Kidney glomerular epithelial cell (primary cell): ENCODE measurements at regions not wholly inside any gene's neighbourhood (a gene's known extent, or its start where the extent isn't known, plus 50 kb on each side); places are given as distances from the start of the nearest gene placed in this dataset.
"Not testable (repeated sequence)": the region's sequence is repeated elsewhere in the genome, so short reads cannot be mapped to it uniquely, and the experiment has no call there.

ENCODE experiments used
- DNase-seq: peaks from one replicate; lab custom pipeline; 2025; lab: John Stamatoyannopoulos, UW

DNA sequence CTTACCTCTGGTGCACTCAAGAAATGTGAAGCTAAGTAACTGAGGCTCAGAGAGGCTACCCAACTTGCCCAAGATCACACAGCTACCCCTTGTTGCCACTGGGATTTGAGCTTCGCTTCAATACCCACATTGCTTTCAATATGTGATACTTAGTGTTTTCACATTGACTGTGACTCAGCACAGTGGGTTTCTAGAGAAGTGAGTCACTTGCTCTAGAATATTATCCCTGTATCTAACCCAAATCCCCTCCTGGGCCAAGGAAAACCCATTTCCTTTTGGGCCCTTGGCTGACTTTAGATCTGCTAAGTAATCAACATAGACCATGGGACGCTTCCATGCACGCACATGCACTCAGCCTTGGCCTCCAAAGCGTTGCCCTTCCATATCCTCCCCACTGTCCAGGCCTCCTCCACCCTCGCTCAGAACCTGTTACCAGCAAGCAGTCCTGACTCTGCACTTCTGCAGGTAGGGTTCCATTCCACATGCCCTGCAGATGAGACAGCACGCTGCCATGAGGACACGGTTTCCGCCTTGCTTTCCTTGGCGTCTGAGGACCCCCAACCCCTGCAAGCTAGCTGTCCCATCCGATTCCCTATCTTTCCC lies 87.7 kb upstream of the CHST15 start:
- DNase-seq = peak; percentile 47

DNA sequence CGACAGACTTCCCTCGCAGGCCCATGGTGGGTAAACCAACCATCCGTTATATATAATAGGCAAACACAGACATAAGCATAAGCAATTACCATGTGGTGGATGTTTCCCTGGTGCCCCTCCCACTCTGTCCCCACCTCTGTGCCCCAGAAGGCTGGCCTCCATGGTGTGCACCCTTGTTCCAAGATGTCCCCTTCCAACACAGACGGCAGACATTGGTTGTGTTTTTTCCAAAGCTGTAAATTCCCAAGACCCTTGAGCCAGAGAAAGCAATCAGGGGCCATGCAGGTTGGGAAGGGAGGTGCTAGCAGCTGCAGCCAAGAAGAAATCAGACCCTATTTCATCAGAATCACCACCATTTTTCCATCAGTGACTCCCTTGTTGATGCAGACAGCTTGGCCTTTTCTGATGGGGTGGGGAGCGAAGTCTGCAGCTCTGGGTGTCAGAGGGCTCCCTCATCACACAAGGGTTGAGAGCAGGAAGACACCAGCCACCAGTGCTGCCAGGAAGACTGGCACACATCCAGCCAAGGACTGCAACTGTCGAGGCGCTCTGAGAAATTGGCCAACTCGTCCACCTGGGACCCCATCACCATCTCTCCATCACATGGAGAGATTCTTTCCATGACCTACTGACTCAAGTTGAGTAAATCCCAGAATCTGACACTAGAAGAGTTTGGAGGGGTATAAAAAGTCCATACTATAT lies 86.8 kb upstream of the CHST15 start:
- DNase-seq = no peak

DNA sequence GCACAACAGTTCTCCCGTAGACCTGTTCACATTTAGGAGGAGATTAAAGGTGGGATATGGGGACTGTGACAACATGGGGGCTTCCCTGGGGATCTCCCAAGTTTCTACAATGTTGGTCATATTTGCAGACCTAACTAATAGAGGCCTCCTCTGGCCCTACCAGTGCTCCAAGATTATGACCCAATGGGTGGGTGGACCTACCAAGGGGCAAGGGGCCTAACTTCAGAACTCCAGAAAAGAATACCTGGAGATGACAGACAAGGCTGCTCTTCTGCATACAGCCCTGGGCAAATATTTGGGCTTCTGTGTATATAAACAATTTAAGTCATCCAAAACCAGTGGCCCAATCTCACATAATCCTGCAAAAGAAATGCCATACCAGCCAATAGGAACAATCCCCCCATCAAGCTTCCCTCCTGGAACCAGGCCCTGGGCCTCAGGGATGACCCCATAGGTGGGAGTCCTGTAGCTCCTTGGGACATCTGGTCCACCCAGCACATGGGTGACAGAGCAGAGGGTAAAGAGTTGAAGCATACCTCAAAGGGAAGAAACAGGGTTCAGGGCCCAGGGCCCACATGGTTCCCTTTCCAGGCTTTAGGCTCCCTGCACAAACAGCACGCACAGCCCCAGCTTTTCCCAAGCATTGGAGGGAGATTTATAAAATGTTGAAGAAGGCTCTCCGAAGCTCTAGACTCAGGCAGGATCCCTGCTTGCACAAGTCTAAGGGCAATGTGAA lies 86.1 kb upstream of the CHST15 start:
- no peak for DNase-seq

DNA sequence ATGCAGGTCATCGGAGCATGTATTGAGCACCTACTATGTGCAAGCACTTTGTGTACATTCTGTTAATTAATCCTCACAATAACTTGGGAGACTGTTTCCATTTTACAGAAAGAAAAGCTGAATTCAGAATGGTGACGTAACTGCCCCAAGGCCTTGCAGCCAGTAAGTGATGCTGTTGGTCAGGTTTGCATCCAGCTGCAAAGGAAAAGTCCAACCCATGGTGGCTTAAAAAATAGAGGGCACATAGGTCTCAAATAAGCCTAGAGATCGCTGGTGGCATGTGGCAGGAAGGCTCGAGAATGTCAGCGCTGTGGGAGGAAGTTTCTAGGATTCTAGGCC lies 83.8 kb upstream of the CHST15 start:
- no peak for DNase-seq

DNA sequence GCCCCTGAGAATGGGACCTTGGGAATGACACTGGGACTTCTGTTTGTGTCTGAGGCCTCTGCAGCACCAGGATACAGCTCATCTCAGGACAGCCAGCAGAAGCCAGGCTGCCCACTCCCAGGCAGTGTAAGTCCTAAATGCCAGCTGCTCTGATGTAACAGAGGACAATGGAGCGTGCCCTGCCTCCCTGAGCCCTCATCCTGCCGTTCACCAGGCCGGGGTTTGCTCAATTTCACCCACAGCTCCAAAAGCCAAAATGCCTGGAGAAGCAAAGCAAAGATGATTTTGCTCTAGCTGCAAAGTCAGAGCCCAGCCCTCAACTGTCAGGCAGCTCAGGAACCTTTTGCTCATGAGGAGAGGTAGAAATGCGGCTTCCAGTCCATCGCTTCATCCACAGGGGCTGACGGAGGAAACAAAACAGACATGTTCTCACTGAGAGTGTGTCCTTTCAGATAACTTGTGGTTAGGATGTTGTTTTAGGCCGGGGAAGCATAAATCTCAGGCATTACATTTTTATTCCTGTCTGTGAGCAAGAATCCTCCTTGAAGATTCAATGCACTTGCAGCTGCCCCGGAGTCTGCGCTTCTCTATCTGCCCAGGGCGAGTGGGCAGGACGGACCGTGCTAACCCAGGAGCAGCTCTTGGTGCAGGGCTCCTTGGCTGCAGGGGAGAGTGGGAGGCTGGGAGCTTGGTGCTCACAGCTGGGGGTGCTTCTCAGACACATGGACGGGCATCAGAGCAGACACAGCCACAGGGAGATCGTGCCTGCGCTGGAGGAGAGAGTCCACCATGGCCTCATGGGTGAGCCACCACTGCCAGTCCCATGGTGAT lies 83.2 kb upstream of the CHST15 start:
- peak; percentile 73 for DNase-seq

DNA sequence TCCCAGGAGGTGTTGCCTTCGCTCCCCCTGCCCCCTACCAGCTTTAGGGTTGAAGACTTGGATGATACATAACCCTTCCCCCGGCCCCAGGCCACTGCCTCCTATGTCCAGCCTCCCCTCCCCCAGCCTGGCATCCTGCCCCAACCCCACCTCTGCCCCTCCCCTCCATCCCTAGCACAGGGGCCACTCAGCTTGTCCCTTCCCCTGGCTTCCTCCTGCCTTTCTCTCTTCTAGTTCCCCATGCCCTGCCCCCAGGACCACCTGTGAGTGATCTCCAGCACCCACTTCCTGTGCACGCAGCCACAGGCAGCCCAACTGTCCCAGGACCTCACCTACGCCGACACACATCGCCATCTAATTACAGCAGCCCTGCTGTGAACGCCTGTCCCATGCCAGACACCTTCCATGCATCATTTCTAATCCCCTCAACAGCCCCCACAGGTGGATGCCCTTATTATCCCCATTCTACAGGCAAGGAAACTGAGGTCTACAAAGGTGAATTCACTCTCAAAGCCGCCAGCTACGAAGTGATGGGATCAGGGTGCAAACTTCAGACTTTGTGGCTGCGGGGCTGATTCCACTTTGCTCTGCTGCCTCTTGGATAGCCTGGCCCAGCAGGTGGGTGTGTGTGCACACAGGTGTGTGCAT lies 82.4 kb upstream of the CHST15 start:
- DNase-seq = no peak

DNA sequence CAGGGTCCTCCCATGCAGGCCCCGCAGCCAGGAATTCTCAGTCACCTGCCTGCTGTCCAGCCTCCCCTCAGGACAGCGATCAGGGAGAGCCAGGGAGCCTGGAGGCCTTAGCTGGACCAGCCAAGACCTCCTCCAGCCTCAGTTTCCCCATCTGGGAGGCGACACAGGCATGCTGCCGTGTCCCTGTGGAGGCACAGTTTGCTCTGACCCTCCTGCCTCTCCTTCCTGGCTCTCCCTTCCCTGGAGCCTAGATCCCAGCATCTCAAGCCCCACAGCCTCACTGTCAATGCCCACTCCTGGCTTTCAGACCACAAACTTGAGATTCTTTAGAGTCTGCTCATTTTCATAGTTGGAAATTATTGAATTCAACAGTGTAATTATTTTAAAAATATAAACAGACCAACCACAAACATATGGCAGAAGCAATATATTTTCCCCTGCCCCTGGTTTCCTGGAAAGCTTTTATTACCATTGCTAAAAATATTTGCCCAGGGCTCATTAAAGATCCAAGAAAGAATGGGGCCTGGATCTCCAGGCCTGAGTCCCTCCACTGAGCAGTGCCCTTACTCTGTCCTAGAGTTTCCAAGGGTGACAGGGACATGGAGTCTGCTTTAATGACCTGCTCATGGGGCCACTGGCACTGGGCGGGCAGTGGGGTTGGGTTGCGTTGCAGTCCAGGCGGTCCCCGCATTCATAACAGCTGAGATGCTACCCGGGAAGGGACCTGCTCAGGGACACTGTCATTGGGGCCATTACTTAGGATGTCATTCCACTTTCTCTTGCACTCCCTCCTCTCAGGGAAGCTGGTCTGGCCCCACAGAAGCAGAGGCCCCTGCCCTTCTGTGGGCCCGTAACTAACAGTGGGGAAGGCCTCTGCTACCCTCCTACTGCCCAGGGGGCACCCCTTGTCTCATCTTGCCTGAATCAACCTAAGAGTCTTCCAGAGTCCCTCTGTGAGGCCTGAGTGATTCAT lies 81.6 kb upstream of the CHST15 start:
- DNase-seq = no peak

DNA sequence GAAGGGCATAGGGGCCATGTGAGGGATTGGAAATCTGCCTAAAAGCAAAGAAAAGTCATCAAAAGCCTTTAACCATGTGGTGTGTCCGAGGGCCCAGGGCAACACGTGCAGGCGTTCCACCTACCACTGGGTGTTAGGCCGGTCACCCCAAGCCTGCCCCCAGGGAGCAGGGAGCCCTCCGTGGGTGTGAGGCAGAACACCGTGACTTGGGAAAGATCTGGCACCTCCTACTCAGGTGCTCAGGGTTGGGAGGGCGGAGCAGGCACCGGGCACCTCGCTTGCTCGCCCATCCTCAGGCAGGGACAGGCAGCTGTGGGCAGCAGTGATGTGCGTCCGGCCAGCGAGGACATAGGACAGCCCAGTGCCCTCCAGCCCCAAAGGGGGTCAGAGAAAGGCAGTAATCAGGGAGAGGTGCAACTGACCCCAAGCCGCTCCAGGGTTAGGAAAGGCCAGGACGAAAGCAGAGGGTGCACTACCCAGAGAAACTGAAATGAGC lies 80.7 kb upstream of the CHST15 start:
- DNase-seq = no peak

DNA sequence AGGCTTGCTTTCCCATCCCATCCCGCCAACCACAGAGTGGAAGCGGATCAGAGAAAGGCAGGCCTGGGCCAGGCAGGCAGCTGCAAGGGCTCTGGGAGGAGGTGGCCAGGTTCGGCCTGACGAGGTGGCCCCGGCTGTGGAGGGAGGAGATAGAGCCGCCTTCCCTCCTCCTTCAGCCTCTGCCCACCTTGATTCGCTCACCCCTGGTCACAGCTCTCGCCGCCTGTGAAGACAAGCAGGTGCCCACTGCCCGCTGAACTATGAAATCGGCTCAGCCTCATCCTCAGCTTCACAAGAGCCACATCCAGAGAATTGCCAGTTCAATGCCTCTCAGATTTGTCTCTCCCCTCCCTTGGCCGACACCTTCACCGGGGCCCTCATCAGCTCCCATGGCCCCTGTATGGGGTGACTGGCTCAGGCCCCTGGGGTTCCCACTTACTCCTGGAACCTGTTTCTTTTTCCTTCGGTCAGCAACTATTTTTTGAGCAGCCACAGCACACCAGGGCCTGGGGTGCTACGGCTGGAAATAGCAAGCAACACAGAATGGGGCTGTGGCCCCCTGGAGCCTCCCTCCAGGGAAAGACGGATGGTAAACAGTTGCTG lies 80.0 kb upstream of the CHST15 start:
- no peak for DNase-seq

DNA sequence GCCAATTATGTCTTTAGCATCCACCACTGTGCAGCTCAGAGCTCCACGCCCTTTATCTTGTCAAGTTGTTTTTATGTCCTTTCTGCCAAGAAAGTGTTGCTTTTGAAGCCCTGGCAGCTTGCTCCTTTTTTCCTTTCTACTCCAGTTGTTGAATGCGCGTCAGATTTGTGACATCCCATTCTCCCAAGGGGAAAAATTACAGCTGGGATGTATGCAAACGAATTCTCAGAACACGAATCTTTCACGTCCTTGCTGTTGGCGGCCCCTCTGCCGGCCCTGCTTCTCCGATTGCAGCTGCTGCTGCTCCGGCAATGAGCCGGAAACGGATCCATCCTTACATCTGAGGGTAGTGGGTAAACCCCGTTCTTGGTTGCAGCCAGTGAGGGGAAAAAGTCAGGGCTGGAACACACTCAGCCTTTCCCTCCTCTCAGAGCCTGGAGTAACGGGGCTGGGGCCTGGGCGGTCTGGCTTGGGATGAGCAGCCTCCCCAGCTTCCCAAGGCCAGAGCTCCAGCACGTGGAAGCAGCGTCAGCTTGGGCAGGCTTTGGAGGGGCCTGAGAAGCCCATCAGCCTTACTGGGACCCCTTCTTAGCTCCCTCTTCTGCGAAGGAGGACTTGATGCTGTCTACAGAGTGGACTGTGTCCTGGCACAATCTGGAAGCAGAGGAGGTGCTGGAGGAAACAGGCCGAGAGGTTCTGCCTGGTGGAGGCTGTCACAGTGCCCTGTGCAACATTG lies 79.0 kb upstream of the CHST15 start:
- DNase-seq = no peak

DNA sequence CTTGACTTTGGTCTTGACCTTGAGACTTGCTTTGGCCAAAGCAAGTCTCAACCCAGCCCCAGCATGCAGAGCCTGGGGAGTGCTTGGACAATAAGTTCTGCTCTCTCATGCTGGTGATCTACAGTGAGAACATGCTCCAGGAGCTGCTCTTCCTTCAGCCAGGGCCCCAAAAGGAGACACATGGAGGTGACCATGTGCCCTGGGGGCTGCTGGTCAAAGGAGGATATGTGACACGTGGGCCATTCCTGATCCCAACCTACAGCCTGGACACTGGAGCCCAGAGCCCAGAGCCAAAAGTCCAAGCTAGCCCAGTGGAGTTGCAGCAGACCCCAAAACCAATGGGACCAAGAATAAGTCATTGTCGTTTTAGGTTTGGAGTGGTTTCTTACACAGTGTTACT lies 78.2 kb upstream of the CHST15 start:
- DNase-seq = no peak

DNA sequence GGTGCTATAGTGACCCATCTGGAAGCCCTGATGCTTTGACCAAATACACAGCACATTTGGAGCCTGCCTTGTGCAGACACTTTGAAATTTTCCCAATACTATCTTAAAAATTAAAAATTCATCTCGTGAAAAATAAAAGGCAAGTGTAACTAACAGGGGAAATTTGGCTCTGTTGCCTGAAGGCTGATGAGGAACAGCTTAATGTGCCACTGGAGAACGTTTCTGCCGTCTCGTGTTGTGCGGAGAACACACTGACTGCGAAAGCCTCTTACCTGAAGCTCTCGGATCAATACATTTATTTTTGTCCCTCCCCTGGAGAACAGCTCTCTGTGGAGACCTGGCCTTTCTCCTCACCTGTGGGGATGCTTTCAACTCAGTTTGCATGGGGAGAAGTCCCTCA lies 77.2 kb upstream of the CHST15 start:
- DNase-seq = no peak

DNA sequence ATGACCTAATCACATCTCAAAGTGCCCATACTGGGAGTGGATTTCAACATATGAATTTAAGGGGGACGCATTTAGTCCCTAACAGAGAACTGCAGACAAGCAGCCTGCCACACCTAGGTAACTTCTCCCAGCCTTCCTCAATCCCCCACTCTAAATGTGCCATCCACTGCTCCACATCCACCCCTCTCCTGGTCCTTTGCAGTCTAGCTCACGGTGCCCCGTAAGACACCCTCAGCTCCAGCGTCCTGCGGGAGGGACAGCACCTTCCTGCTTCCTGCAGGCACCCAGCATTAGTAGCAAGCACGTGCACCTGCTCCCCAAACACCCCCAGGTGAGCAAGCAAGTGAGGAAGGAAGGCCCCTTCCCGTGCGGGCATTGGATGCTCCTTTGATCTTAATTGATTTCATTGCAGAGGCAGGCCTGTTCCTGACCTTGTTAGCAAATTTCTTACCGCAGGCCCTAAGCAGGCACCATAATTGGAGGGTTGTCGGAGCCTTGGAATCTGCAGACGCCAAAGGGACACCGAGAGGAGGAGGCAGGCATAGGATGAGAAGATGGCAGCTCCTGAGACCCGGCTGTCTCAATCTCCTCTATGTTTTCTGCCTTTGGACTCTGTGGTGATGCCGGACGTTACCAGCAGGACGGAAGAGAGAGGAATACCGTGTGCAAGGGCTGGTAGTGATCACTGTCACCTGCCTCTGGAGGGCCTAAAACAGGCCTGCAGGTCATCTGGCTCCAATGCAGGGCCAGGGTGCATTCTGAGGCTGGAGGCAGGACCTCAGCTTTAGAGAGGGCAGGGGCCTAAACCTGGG lies 75.8 kb upstream of the CHST15 start:
- no peak for DNase-seq

DNA sequence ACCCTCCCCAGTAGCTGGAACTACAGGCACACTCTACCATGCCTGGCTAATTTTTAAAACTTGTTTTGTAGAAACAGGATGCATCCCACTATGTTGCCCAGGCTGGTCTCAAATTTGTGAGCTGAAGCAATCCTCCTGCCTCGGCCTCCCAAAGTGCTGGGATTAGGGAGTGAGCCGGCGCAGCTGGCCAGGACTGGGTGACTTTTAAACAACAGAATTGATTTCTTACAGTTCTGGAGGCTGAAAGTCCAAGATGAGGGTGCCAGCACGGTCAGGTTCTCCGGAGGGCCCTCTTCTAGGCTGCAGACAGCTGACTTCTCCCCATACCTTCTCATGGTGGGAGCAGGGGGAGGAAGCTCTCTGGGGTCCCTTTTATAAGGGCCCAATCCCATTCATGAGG lies 75.2 kb upstream of the CHST15 start:
- no peak for DNase-seq

DNA sequence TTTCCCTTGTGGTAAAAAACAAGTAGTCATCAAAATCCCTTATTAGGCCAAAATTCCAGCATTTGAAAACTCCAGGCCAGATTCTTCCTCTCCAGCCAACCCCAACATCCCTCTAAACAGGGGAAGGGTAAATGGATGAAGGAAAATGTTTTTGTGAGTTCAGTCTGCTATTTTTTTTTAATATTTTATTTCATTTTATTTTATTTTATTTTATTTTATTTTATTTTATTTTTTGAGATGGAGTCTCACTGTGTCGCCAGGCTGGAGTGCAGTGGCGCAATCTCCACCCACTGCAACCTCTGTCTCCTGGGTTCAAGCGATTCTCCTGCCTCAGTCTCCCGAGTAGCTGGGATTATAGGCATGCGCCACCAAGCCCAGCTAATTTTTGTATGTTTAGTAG lies 74.5 kb upstream of the CHST15 start:
- not testable (repeated sequence) for DNase-seq

DNA sequence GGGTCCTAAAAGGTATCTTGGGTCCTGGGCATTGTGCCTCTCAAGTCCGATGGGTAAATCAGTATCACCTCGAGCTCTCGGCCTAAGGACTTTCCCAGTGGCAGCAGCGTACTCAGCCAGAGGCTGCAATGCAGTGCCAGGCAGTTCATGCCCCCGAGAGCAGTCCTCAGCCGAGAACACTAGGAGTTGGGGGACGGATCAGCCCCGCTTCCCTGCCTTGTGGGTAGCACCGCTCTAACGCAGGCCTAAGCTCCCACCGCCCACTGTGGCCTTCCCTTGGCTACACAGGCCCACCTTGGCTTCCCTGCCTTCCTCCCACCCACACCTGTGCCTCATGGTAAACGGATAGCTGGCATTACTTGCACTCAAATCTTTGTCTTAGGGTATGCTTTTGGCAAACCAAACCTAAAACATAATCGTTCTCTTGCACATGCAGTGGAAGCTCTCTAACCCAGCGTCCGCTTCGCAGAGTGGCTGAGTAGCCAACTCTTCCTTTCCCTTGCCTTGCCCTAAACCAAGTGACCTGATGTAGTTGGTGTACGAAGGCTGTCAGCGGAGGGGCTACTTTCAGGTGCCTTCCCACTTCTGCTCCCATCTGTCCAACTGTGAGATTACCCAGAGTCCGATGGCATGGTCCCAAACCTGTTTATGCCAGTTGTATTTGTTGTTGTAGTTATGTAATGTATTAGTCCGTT lies 73.2 kb upstream of the CHST15 start:
- DNase-seq = no peak

DNA sequence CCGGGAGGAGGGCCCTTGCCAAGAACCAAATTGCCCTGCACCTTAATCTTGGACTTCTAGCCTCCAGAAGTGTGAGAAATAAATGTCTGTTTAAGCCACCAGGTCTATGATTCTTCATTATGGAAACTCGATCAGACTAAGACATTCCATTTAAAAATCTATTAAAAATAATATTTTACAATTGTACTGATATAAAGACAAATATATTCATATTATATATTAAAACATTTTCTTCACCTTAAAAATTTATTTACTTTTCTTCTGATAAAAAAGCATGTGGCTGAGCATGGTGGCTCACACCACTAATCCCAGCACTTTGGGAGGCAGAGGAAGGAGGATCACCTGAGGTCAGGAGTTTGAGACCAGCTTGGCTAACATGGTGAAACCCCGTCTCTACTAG lies 72.4 kb upstream of the CHST15 start:
- DNase-seq = no peak

DNA sequence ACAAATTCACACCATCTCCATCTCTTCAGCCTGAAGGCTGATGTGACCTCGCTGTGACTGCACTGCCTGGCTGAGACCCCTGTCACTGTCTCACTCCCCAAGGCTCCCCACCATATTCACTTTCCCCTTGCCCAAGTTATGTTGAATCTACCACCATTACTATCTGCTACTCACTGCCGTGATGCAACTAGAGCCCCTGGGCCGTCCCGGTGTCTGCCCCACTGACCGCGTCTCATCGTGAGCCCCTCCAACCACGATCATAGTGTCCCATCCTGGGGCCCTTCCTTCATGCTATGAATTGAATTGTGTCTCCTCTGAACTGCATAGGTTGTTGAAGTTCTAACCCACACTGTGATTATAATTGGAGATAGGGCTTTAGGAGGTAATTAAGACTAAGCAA lies 71.9 kb upstream of the CHST15 start:
- DNase-seq = no peak
